WTC11 (cell line): ENCODE measurements at regions not wholly inside any gene's neighbourhood (a gene's known extent, or its start where the extent isn't known, plus 50 kb on each side); places are given as distances from the start of the nearest gene placed in this dataset.

Source experiments
- ATAC-seq: fragments of 200-7000 bp; cut with Tn5 transposase; 2 replicates; pipeline ENCODE4 v1.10.0; 2021; ENCODE audit warnings: mild to moderate bottlenecking, moderate library complexity
- CTCF ChIA-PET: fragments of 300-600 bp; sonication (Branson Sonifier 250); formaldehyde crosslinking; loops from one replicate; lab custom pipeline; 2021; ENCODE audit warnings: antibody characterized with exemption; lab: Charles Lee
- POLR2A ChIA-PET: fragments of 350-600 bp; sonication (Branson Sonifier 250); formaldehyde crosslinking; loops from one replicate; lab custom pipeline; 2021; ENCODE audit warnings: antibody characterized with exemption; lab: Charles Lee
- DNase-seq: peaks from one replicate; pipeline ENCODE4 v3.0.0; 2021; ENCODE audit warnings: low spot score
- H3K27ac Mint-ChIP-seq: 2 replicates; pipeline ENCODE4 v1.8.0; 2021; ENCODE audit warnings: mixed read lengths
- H3K27me3 Mint-ChIP-seq: 2 replicates; pipeline ENCODE4 v1.8.0; 2021; ENCODE audit warnings: low read depth, mild to moderate bottlenecking, moderate library complexity, mixed read lengths
- H3K36me3 Mint-ChIP-seq: 2 replicates; pipeline ENCODE4 v1.8.0; 2021; ENCODE audit warnings: mixed read lengths
- H3K4me1 Mint-ChIP-seq: 2 replicates; pipeline ENCODE4 v1.8.0; 2022; ENCODE audit warnings: mixed read lengths
- H3K4me3 Mint-ChIP-seq: 2 replicates; pipeline ENCODE4 v1.8.0; 2021; ENCODE audit warnings: mild to moderate bottlenecking, moderate library complexity, mixed read lengths
- H3K9me3 Mint-ChIP-seq: 2 replicates; pipeline ENCODE4 v1.8.0; 2021; ENCODE audit warnings: mixed read lengths
- ATF1 ChIP-seq: sonication (generic); formaldehyde crosslinking; IDR thresholded peaks from 2 replicates; pipeline ENCODE4 v1.8.1; 2023; ENCODE audit warnings: mild to moderate bottlenecking, moderate library complexity, missing genetic modification reagents
- CBFB ChIP-seq: sonication (generic); formaldehyde crosslinking; IDR thresholded peaks from 2 replicates; pipeline ENCODE4 v1.8.1; 2022; ENCODE audit warnings: mild to moderate bottlenecking, low read depth, missing genetic modification reagents
- TF ChIP-seq, protein P1 (sequence below): sonication (generic); formaldehyde crosslinking; IDR thresholded peaks from 2 replicates; pipeline ENCODE4 v1.8.0; 2023; ENCODE audit warnings: mild to moderate bottlenecking, missing genetic modification reagents
- TF ChIP-seq, protein P2 (sequence below): sonication (generic); formaldehyde crosslinking; IDR thresholded peaks from 2 replicates; pipeline ENCODE4 v1.8.0; 2022; ENCODE audit warnings: missing genetic modification reagents
- TF ChIP-seq, protein P3 (sequence below): fragments of 250-450 bp; sonication (Bioruptor Pico); IDR thresholded peaks from 2 replicates; pipeline ENCODE4 v2.1.2; 2022; ENCODE audit warnings: mild to moderate bottlenecking, moderate library complexity
- TF ChIP-seq, protein P4 (sequence below): sonication (generic); formaldehyde crosslinking; IDR thresholded peaks from 2 replicates; pipeline ENCODE4 v1.8.0; 2022; ENCODE audit warnings: mild to moderate bottlenecking, missing genetic modification reagents
- TF ChIP-seq, protein P5 (sequence below): fragments of 200-600 bp; IDR thresholded peaks from 2 replicates; pipeline ENCODE4 v1.8.0; 2022; ENCODE audit warnings: antibody characterized with exemption

DNA sequence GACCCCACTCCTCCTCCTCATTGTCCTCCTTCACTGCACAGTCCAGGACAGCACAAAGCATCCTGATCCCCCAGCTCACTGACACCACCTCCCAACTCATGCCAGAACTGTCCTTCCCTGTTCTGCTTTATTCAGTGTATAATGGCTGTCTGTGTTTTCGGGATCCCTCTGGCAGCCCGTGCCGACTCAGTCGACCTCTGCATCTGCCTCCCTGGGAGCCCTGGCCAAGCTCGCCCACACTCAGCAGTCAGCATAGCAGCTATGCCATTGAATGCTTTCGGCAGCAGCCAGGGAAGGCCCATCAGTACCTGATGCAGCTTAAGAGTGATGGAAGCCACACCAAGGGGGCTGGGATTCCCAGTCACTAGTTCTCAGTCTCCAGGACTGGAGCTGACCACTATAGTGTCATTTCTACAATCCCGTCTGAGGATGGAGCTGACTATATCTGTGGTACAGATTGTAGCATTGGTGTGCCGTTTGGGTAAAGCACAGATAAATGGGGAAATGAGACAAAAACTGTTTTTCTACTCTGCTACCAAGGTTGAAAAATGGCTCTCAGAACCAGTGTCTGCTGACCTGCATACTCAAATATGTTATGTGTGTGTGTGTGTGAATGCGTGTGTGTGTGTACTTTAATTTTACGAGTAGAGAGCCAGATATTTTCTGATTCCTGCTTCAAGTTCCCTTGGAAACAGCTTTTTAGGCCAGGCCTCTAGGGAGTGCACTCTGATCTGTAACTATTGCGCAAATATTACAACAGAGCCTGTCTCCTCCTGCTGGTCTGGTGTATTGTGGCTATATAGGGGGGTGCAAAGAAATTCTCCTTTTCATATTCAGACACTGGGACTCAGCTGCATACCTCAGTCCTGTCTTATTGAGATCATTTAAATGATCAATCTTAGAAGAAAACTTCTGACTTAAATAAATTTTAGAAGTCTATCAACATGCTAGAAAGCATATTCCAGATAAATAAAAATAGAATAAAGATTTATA lies 78.8 kb upstream of the TOP3B start (continued):
- TF ChIP-seq, protein P1, sequence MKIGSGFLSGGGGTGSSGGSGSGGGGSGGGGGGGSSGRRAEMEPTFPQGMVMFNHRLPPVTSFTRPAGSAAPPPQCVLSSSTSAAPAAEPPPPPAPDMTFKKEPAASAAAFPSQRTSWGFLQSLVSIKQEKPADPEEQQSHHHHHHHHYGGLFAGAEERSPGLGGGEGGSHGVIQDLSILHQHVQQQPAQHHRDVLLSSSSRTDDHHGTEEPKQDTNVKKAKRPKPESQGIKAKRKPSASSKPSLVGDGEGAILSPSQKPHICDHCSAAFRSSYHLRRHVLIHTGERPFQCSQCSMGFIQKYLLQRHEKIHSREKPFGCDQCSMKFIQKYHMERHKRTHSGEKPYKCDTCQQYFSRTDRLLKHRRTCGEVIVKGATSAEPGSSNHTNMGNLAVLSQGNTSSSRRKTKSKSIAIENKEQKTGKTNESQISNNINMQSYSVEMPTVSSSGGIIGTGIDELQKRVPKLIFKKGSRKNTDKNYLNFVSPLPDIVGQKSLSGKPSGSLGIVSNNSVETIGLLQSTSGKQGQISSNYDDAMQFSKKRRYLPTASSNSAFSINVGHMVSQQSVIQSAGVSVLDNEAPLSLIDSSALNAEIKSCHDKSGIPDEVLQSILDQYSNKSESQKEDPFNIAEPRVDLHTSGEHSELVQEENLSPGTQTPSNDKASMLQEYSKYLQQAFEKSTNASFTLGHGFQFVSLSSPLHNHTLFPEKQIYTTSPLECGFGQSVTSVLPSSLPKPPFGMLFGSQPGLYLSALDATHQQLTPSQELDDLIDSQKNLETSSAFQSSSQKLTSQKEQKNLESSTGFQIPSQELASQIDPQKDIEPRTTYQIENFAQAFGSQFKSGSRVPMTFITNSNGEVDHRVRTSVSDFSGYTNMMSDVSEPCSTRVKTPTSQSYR, result no peak
- TF ChIP-seq, protein P2, sequence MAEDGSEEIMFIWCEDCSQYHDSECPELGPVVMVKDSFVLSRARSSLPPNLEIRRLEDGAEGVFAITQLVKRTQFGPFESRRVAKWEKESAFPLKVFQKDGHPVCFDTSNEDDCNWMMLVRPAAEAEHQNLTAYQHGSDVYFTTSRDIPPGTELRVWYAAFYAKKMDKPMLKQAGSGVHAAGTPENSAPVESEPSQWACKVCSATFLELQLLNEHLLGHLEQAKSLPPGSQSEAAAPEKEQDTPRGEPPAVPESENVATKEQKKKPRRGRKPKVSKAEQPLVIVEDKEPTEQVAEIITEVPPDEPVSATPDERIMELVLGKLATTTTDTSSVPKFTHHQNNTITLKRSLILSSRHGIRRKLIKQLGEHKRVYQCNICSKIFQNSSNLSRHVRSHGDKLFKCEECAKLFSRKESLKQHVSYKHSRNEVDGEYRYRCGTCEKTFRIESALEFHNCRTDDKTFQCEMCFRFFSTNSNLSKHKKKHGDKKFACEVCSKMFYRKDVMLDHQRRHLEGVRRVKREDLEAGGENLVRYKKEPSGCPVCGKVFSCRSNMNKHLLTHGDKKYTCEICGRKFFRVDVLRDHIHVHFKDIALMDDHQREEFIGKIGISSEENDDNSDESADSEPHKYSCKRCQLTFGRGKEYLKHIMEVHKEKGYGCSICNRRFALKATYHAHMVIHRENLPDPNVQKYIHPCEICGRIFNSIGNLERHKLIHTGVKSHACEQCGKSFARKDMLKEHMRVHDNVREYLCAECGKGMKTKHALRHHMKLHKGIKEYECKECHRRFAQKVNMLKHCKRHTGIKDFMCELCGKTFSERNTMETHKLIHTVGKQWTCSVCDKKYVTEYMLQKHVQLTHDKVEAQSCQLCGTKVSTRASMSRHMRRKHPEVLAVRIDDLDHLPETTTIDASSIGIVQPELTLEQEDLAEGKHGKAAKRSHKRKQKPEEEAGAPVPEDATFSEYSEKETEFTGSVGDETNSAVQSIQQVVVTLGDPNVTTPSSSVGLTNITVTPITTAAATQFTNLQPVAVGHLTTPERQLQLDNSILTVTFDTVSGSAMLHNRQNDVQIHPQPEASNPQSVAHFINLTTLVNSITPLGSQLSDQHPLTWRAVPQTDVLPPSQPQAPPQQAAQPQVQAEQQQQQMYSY (CRISPR knock-in tag), result no peak
- TF ChIP-seq, protein P3, sequence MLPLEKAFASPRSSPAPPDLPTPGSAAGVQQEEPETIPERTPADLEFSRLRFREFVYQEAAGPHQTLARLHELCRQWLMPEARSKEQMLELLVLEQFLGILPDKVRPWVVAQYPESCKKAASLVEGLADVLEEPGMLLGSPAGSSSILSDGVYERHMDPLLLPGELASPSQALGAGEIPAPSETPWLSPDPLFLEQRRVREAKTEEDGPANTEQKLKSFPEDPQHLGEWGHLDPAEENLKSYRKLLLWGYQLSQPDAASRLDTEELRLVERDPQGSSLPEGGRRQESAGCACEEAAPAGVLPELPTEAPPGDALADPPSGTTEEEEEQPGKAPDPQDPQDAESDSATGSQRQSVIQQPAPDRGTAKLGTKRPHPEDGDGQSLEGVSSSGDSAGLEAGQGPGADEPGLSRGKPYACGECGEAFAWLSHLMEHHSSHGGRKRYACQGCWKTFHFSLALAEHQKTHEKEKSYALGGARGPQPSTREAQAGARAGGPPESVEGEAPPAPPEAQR (CRISPR knock-in tag), result no peak
- TF ChIP-seq CBFB (CRISPR knock-in tag), result no peak

DNA sequence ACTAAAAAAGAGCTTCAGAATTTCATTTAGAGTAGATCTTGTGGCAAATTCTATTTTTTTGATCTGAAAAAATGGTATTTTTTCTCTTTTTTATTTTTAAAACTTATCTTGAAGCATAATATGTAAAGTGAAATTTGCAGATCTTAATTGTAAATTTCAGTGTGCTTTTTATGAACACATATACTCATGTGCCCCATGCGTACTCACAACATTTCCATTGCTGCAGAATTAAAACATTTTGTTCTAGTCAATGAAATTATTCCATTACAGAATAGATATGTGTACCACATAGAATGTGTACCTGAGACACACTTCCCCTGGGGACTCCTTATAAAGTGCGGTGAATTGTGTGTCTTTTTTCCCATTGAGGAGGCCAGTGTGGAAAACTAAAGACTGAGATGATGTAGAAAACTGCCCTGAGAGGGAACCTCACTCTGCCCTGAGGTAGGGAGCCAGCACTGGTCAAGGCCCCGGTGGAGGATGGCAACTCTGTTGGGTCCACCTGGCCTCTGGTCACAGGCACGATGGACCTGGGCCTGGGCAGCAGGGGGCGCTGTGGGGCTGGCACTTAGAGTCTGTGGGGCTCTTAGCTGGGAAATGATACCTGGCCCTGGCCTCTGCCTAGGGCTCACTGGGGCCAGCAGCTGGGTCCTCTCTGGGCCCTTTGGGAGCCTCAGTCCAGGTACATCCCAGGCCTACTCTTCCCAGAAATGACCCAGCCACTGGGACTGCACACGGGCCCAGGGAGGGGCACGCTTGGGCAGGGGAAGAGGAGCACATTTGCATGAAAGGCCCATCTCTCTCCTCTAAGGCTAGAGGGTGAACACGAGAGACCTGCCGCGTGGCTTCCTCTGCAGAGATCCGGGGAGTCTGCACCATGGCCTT lies 77.9 kb upstream of the TOP3B start:
- peaks cover 9% of the 10 kb centered on the region for H3K4me1 Mint-ChIP-seq
- no peaks in the 10 kb centered on the region for H3K9me3 Mint-ChIP-seq
- H3K4me3 Mint-ChIP-seq, result no peak overlapping the region
- ATAC-seq (peak; percentile 97), DNase-seq (peak; percentile 93)
- POLR2A ChIA-PET, result interaction anchor here (0.6 kb wide), 1 partner anchor 9 kb away, joined by 3 read pairs; no protein-coding TSS in a partner anchor
- peaks cover 100% of the 10 kb centered on the region for H3K27me3 Mint-ChIP-seq
- CTCF ChIA-PET, result interaction anchor here (0.6 to 2.8 kb wide), 61 partner anchors 8 to 364 kb away, joined by 3 to 29 read pairs (median 4); partner anchors contain the start of genes PPM1F and TOP3B
- TF ChIP-seq, protein P4, sequence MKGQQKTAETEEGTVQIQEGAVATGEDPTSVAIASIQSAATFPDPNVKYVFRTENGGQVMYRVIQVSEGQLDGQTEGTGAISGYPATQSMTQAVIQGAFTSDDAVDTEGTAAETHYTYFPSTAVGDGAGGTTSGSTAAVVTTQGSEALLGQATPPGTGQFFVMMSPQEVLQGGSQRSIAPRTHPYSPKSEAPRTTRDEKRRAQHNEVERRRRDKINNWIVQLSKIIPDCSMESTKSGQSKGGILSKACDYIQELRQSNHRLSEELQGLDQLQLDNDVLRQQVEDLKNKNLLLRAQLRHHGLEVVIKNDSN (CRISPR knock-in tag), result no peak
- TF ChIP-seq ATF1, result no peak
- TF ChIP-seq, protein P5, sequence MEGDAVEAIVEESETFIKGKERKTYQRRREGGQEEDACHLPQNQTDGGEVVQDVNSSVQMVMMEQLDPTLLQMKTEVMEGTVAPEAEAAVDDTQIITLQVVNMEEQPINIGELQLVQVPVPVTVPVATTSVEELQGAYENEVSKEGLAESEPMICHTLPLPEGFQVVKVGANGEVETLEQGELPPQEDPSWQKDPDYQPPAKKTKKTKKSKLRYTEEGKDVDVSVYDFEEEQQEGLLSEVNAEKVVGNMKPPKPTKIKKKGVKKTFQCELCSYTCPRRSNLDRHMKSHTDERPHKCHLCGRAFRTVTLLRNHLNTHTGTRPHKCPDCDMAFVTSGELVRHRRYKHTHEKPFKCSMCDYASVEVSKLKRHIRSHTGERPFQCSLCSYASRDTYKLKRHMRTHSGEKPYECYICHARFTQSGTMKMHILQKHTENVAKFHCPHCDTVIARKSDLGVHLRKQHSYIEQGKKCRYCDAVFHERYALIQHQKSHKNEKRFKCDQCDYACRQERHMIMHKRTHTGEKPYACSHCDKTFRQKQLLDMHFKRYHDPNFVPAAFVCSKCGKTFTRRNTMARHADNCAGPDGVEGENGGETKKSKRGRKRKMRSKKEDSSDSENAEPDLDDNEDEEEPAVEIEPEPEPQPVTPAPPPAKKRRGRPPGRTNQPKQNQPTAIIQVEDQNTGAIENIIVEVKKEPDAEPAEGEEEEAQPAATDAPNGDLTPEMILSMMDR, result peak; percentile 94
- H3K27ac Mint-ChIP-seq, result no peak overlapping the region
- H3K36me3 Mint-ChIP-seq, result no peaks in the 10 kb centered on the region
